Stimulated activated CD4-positive, alpha-beta T cell treated with anti-CD3 and anti-CD28 coated beads, TNF-alpha, amount 100 ng/mL, for 48 hours (primary cell): ENCODE measurements at regions not wholly inside any gene's neighbourhood (a gene's known extent, or its start where the extent isn't known, plus 50 kb on each side); places are given as distances from the start of the nearest gene placed in this dataset.
"Not testable (repeated sequence)": the region's sequence is repeated elsewhere in the genome, so short reads cannot be mapped to it uniquely, and the experiment has no call there.

Source experiments
- DNase-seq, 3 donors: peaks; one replicate each; pipeline ENCODE4 v3.0.0-alpha.2; 2020; ENCODE audit warnings: low read depth in 3 of 3

DNA sequence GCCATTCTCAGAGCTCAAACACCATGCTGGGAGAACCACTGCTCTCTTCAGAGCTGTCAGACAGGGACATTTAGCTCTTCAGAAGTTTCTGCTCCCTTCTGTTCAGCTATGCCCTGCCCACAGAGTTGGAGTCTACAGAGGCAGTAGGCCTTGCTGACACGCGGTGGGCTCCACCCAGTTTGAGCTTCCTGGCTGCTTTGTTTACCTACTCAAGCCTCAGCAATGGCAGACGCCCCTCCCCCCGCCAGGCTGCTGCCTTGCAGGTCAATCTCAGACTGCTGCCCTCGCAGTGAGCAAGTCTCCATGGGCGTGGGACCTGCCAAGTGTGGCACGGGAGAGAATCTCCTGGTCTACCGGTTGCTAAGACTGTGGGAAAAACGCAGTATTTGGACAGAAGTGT lies 93.8 kb upstream of the ZC3H12A start:
- DNase-seq = not testable (repeated sequence)

DNA sequence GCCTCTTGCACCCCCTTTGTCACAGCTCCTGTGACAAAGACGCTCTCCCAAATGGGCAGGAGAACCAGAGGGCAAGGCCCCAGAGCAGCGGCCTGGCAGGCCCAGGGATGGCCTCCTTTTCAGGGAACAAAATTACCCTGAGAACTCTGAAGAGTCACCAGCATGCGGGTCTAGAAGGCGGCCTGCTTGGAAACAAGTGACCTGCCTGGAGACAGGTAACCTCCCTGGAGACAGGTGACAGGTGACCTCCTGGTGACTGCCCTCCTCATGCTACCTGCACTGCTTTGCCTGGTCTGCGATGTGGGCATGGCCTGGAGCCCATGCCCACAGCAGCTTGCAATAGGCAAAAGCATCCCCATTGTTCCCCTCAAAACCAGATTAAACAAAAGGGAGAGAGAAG lies 86.5 kb upstream of the ZC3H12A start:
- DNase-seq = no peak

DNA sequence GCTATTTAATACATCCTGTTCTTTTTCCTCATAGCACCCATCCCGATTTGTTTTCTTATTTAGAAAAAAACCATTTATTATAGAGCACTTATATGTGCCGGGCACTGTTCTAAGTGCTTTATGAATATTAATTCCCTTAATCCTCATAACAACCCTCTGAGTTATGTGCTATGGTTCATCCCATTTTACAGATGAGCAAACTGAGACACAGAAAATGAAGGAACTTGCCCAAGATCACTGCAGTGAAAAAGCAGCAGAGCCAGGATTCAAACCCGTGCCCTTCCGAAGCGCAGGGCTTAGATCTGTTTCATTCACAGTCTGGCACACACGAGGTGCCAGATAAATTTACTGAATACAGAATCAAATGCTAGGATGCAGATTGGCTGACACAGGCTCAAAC lies 85.1 kb upstream of the ZC3H12A start:
- no peak for DNase-seq

DNA sequence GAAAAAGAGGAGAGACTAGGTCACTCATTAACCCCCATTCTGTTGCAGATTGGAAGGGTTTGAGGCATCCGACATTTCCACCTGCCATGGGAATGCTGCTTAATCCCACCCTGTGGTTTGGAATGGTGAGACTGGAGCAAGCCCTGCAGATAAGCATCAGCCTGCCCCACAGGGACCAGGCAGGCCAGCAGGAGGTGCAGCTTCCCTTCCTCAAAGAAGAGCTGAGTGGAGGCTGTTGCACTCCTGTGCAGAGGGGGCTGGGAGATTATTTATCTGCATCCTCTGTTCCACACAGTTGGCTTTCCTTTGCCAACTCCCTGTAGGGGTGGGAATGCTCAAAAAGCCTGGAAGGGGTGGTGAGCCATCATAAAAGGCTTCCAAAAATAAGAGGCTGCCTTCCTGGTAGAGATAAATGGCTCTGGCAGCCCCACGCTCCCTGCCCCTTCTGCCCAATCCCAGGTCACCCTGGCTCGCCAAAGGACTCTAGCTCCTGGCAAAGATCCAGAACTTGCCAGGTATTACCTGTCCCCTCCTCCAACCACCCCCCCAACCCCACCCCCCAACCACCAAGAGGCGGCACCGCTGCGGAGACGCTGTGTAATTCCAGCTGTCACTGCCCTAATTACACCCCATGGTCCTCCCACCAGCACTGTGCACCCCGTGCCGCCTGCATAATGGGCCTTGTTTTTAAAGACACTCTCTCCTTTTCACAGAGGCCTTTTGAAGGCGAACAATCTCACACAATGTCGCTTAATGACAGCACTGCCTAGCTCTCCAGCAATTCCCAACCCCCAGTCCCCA lies 83.0 kb upstream of the ZC3H12A start:
- no peak for DNase-seq

DNA sequence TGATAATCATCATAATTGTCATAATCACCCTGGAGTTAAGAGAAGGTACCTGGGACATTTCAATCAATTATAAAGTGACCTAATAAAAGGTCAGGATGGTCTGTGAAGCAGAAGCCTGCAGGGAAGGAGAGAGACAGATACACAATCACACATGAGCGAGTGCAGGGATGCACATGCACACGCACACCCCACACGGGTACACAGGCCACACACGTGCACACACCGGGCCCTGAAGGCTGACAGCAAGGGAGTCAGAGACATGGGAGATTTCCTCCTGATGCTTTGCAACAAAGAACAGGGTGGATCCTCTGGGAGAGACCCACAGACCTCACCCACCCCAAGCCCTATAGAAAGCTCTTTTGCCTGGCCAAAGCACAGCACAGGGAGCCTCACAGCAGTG lies 82.3 kb upstream of the ZC3H12A start:
- DNase-seq = no peak

DNA sequence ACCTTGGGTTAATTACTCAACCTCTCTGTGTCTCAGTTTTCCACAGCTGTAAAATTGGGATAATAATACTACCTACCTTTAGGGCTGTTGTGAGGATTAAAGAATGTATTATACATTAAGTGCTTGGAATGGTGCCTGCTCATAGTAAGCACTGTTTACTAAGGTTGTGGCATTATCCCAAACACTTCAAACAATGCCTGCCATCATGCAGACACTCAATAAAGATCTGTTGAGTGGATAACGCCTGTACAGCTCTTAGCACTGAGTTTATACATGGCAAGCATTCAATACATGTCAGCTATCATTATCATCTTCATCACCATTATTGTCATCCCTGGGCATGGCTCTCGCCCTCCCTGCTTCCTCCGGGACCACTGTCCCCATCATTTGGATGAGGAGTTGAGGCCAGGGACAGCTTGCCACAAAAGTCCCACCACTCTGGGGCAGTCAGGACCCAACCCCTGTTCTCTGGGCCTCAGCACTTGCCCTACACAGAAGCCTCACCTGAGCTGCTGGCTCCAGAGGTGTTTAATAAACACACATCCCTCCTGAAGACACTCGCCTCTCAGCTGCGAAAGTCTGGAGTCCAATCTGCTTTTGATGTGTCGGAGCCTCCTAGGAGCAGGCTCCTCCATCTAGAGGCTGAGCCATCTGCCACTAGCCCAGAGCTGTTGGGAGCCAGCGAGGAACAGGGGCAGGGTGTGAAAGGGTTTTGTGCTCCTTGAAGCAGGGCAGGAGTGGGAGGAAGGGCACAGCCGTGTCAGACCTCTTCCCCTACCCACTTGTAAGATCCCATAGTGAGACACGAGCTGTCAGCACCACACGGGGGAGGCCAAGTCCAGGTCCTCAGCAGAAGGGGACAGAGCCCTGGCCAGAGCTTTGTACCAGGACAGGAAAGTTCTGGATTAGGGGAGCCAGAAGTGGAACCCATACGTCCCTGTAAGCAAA lies 80.9 kb upstream of the ZC3H12A start:
- DNase-seq = no peak

DNA sequence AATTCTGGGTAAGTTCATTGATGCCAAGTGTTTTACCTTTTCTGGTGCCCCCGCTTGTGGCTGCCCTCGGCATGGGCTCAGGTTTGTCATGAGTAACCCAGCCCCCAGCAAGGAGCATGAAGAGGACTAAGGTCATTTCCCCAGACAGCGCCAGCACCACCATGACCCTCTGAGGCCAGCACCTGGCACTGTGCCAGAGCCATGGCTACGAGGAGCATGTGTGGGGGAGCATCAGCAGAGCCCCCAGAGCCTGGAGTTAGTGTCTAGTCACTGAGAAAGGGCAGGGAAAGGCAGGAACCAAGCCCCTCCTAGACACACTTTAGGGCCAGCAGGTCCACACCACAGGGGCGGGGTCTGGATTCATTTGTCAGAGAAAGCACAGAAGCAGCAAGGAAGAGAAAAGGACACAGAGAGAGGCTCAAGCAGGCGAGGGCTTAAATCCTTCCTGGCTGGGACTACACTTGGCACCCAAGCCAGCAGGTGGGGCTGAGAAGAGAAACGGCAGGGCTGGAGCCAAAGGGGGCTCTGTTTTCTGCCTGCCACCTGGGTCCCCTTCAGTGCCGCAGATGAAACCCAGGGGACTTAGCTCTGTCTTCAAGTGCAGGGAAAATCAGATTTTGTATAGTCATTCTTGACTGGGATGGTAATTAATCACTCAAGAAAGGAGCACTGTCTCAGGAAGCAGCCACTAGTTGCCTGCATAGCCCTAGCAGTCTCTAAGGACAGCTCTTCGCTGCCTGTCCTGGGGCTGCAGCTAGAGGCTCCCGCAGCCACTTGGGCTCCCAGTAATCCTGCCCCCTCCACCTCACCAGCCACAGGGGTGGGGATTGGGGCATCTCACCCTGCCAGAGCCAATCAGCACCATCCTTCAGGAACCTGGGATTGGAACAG lies 79.6 kb upstream of the ZC3H12A start:
- no peak for DNase-seq

DNA sequence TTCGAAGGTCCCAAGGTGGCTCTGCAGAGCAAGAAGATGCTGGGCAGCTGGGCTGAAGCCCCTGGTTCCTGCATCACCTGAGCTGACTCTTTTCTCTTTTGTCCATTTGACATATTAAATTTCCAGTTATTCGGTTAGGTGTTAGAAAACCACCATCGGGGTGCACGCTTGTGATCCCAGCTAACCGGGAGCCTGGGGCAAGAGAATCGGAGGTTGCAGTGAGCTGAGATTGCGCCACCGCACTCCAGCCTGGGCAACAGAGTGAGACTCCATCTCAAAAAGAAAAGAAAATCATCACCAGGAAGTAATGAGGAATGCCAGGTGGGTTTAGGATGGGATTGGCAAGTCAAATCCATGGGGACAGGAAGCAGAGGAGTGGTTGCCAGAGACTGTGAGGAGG lies 76.3 kb upstream of the ZC3H12A start:
- DNase-seq = no peak

DNA sequence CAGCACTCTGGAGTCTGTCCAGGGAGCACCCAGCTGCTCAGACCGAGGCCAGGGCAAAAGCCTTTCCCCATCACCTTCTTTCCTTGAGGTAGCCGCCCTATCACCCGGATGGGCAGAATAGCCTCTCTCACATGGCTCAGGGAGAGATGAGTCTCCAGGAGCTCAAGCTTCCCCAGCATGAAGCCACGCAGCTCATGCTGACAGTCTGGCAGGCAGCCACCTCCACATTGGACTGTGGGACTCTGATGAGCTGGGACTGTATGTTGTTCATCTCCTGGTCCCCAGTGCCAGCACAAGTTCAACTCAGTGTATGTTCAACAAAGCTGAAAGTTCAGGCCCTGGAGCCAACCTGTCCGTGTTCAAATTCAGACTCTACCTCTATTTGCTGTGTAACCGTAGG lies 75.2 kb upstream of the ZC3H12A start:
- DNase-seq = no peak

DNA sequence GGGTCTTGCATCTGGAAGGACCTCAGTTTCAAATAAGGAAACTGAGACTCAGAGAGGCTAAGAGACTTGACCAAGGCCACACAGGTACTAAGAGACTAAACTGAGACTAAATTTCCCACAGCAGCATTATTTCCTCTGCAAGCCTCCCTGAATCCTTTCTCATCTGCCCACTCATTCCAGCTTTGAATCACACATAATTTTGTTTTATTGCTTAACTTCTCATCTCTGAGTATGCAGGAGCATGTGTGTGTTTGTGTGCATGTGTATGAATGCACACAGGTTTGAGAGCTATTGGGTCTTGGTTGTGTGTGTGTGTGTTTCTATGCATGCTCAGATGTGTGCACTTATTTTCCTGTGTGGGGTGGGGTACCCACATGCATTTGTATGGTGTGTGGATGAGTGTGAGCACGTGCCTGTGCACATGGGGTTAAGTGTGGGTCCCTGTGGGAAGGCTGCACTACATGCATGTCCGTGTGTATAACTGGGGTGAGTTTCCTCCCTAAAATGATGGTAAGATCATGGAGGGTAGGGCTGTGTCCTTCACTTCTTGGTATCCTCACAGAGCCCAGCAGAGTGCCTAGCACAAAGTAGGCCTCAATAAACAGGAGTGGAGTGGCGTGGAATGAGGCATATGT lies 74.4 kb upstream of the ZC3H12A start:
- DNase-seq = no peak

DNA sequence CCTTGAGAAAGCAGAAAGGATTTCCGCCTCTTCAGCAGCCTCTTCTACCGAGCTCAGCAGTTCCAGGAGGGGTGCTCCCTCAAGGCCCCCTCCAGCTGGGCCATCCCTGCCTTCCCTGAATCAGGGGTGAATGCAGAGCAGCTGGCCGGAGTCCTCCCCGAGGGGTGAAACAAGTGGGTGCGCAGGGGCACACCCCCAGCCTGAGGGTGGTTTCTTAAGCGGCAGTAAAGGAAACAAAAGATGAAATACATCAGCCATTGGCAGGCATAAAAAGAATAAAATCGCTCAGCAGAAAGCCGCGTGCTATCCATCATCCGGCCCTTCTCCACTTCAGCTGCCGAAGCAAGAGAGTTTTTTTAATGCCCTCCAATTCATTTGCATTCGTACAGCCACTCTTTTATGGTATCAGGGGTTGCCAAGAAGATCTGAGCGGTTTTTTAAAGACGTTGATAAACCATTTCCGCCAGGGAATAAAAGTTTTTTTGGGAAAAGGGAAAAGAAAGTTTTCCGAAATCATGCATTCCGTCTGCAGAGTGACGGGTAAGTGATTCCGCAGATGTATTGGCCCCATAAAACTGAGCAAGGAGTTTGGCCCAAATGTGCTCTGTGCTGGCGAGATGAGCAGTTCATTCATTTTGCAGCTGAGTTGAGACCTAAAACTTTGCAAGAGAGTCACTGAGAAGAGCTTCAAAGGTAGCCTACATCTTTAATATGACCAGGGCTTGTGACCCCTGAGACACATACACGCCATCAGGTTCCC lies 73.7 kb upstream of the ZC3H12A start:
- DNase-seq = no peak

DNA sequence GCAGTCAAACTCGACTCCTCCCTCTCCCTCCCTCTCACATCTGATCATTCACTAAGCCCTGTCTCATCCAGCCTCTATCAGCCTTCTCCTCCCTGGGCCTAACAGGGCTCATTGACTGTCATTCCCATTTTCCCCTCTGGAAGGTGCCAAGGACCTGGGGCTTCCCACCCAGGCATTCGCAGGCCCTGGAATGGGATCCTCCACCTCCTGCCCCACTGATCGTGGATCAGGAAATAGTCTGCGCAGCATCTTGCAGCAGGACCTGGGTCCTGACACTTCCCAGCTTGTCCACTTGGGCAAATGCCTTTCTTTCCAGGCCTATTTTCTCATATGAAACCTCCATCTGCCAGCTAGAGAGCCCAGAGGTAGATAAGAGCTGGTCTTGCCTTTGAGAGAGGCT lies 71.2 kb upstream of the ZC3H12A start:
- no peak for DNase-seq

DNA sequence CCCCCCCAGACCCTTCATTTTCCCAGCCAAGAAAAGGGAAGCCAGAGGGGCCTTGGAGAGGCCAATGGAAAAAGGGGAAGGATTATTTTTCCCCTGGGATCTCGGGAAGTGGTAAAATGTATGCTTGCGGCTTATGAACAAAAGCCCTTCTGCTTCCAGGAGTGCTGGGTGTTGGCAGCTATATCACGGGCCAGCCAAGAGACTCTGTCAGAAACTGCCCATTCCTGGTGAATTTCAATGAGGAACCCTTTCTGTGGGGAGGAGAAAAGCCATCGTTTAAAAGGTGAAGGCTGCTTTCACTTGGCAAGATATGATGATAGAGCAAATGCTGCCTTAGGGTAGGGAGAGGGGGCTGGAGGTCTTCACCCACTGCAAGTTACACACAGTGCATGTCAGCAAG lies 69.7 kb upstream of the ZC3H12A start:
- DNase-seq = no peak

DNA sequence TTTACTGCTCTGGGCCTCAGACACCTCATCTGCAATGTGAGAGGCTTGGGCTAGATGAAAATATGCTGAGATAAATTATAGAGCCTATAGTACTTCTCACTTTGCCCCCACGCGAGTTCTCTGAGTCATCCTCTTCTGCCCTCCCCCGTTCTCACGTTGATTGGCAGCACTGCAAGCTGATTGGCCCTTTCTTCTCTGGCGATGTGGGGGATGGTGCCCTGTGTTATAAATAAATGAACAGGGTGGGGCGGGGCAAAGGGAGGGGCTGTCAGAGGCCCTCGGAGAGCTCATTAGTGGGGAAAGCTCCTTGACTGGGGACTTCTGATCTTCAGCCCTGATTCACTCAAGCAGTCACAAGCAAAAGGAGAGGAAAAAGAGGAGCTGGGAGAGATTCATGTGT lies 64.3 kb upstream of the ZC3H12A start:
- peak in 1 of 3 donors; percentile 11 for DNase-seq

DNA sequence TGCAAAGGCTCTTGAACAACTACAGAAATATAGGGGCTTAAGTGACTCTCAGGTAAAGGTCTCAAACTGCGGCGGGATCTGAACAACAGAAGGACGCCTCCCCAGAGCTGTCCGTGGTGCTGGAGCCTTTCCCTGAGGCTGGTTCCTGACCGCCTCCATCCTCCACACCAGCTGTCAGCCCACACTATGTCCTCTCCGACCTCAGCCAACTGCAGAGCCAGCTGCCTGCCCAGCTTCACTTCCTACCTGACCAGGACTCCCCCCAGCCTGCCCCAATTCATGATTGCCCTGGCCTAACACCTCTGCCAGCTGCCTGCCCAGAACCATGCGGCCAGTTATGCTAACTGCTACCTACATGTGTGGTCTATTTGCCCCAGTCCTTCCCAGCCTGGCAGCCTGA lies 63.6 kb upstream of the ZC3H12A start:
- DNase-seq = peak in 1 of 3 donors; percentile 8

DNA sequence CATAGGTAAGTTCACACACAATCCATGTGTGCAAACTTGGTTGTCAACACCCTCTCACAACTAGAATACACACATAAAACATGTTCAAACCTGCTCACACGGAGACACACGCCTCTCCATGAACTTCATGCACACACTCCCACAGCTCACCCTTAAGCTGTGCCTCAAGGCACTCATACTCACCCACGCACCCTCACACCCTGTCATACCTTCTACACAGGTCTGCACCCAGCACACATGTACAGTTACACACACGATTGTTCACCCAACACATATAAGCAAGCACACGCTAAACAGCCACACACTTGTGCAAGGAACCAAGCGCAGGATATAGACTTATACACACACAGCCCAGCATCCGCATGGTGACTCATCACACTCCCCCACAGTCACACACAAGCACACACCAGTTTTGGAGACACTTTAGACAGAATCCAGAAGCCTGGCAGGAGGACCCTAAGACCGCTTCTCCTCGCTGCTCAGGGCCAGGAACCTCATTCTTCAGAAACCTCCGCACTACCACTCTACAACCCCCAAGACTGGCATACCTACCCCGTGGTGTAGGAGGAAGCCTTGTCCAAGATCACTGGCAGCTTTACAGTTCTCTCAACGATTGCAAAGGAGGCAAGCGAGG lies 58.7 kb upstream of the ZC3H12A start:
- DNase-seq = no peak

DNA sequence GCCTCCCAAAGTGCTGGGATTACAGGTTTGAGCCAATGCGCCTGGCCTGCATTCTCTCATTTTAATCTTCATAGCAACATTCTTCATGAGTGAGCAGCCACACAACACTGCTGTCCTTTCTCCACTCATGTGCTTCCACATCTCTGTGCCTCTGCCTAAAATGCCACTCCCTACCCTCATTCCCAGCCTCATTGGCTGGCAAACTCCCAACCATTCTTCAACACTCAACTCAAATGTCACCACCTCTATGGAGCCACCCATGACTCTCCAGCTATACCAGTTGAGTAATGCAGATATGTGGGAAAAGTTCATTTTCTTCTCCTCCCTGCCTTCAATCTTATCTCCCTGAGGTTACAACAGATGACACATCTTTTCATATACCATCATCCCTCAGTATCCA lies 53.9 kb upstream of the ZC3H12A start:
- no peak for DNase-seq

DNA sequence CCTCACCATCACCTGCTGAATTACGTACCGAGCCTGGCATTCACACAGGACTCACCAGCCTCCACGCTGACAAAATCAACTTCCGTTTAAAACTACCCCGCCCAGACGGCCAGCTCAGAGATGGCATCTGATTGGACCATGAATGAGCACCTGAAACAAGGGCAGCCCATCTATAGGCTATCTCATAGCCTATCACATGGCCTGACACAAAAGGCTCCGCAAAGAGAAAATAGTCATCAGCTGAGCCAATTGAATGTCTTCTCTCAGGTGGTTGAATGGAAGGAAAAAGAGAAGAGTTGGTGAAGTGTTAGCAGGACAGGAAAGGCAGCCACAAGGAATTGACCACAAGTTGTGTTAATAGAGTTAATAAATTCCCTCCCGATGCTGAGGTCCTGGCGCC lies 50.6 kb upstream of the ZC3H12A start:
- DNase-seq = no peak

DNA sequence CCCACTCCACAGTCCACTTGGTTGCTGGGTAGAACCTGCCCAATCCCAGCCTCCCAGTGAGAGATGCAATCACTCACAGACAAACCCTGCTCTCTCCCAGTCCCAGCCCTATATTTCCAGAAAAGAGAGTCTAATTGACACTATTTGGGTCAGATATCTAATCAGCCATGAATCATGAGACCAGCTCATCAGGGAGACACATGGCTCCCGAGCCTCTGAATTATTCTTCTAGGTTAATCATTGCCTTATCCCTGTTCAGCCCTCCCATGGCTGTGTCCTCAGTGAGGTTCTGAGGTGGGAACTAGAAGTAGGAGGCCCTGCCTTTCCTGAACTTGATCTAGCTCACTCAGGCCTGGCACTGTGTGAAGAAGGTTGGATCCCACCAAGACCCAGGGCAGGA lies 49.9 kb upstream of the ZC3H12A start:
- no peak for DNase-seq
